Left lobe of liver (tissue), 2 donors: ENCODE measurements at regions not wholly inside any gene's neighbourhood (a gene's known extent, or its start where the extent isn't known, plus 50 kb on each side); places are given as distances from the start of the nearest gene placed in this dataset.

ENCODE experiments used
- ATAC-seq: fragments of 200-7000 bp; cut with Tn5 transposase; one replicate; pipeline ENCODE4 v1.9.1; 2020; ENCODE audit warnings: mild to moderate bottlenecking, moderate library complexity
- DNase-seq: peaks from one replicate; pipeline ENCODE4 v3.0.0-alpha.2; 2020; ENCODE audit warnings: low spot score
- donor health status: DM: no; HTN: no; CAD: no; lungs with moderate emphysema.
- donor health status: DM: no; HTN: yes; CAD: no.

DNA sequence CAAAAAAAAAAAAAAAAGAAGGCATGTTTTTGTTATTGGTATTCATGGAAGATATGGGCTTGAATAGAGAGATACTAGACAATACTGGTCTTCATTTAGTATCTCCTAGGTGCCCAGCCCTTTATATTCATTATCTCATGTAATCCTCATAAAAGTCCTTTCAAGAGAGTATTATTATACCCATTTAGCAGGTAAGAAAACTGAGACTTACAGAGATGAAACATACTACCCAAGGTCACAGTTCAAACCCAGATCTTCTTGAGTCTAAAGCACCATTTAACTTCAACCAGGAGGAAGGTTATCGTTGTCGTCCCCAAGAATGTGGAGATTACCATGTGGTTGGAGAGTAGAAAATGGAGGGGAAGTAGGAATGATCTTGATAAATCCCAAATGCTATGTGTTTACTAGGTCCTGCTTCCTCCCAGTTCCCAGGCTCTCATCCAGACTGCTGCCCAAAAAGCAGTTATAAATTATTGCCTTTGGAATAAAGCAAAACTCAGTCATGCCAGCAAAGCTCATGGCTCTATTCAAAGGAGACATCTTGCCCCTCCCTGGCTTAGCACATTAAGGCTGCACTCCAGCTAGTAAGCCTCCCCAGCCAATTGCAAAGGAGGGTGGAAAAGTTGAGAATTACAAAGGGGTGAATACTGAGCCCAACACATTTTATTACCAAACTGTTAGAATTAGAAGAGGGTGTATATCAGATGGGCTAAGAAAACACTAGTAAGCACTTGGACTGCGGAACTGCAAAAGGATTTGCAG is 163.9 kb downstream of the PIK3R1 start:
- ATAC-seq (no peak), DNase-seq (no peak)

DNA sequence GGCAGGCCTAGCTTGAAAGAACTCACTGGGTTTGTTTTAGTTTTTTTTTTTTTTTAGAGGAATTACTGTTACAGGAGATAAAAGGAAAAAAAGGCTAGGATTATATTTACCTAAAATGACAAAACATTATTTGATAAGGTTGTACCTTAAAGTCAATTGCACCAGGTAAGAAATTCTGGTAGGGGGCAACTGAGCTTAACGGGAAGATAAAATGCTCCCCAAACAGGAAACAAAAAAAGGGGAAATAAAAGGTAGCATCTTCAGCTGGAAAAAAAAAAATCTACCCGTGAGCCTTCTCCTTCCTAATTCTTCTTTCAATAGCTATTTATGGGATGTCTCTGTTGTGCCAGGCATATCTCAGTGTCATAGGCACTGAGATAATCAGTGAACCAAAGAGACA is 164.5 kb downstream of the PIK3R1 start:
- no peak for ATAC-seq
- DNase-seq, result no peak

DNA sequence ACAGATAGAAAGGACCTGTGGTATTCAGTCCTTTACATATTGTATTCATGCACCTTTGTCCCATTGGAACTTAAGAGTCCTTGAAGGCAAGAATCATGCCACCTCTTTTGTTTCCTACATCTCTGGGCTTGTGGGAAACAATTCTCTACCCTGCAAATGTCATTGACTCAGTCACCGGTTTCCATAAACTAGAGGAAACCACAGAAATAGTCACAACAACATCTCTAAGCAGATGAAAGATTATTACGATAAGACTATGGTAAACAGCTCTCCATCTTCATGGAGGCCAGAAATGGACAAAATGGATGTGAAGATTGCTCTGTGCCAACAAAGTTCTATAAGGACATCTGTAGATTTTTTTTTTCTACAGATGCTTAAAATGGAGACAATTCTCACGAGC is 165.5 kb downstream of the PIK3R1 start:
- ATAC-seq (no peak), DNase-seq (no peak)

DNA sequence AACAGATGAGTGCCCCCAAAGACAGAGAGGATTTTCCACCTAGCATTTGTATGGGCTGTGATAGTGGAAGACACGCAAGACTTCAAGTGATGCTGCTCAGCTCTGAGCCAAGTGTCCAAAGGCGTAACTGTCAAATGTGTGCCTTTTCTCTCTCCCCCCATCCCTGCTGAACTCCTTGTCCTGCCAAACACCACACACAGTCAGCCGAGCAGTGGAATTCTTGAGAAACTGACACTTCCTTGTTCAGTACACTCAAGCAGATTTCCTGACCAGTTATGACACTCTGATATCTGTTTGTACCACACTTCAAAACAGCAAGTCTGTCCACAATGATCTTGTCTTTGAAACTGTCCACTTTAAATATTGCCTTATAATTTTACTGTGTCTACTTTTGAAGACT is 166.4 kb downstream of the PIK3R1 start:
- DNase-seq (no peak), ATAC-seq (no peak)

DNA sequence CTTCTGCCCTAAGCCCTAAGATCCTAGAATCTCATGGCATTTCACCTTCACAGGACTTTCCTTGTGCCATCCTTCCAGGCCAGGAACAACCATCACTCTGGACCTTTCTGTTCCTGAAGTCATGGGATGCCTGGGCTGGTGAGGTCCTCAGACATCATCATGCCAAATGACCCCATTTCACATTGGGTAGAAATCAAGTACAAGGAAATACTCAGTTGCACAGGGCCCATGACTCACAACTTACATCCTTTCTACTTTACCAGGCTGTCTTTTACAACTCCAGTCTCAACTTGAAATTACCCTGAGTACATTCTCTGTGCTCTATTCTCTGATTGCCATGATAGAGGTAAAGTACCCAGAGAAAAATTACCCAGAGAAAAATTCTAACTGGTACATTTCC is 167.1 kb downstream of the PIK3R1 start:
- ATAC-seq (no peak), DNase-seq (no peak)

DNA sequence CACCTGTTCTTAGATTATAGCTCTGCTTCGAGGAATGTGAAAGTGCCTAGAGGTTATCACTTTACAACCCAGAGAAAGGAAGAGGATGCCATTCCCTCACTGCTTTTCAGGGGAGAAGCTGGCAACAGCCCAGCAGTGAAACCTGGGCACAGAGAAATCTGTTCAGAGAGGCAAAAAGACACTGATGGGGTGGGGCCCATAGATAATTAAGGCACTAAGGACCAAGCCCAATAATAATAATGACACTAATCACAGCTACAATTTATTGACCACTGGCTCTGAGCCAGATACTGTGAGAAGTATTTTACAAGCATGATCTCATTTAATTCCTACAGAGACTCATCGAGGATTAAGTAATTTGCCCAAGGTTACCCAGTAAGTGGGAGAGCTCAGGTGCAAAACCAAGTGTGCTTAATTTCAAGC is 168.3 kb downstream of the PIK3R1 start:
- DNase-seq, result no peak

DNA sequence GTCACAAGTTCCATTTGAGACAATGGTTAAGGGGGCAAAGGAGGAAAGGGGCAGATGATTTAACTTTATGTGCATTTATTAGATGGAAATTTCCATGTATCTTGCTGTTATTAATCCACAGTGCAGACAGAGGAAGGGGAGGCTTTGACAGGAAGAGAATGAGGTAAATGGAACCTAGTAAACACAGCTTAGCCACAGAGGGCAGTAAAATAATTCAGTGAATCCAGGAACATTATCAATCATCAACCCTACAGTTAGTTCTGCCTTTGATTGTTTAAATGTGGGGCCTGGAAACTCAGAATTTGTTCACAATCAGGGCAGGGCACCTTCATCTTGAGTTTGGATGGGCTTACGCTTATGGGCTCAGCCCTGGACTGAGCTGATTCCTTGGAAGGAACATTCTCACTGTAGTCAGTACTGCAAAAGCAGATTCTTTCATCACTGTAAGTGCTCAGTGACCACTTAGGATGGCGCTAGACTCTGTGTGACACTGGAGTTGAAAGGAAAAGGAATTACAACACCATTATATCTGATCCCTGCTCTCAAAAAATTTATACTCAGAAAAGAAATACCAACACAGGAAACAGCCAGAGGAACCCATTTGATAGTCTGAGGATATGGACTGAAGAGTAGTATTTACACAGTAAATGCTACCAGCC is 169.5 kb downstream of the PIK3R1 start:
- DNase-seq (no peak), ATAC-seq (no peak)

More for the DNA sequence above, 168.3 kb downstream of the PIK3R1 start:
- no peak for ATAC-seq

DNA sequence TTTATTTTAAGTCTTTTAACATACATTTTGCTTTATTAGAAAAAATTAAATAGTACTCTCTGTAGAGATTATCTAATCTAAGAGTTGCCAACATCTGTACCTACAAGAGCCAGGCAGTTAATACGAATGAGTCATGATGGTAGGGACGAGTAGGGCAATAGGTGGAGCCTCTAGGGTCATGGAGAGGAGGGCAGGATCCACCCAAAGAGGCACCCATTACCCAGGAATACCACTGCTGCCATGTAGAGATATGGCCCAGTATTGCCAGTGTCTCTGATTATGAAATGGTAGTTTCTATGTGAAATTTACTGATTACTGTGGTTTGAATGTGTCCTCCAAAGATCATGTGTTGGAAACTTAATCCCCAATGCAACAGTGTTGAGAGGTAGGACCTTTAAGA is 170.4 kb downstream of the PIK3R1 start:
- no peak for ATAC-seq
- DNase-seq, result no peak

DNA sequence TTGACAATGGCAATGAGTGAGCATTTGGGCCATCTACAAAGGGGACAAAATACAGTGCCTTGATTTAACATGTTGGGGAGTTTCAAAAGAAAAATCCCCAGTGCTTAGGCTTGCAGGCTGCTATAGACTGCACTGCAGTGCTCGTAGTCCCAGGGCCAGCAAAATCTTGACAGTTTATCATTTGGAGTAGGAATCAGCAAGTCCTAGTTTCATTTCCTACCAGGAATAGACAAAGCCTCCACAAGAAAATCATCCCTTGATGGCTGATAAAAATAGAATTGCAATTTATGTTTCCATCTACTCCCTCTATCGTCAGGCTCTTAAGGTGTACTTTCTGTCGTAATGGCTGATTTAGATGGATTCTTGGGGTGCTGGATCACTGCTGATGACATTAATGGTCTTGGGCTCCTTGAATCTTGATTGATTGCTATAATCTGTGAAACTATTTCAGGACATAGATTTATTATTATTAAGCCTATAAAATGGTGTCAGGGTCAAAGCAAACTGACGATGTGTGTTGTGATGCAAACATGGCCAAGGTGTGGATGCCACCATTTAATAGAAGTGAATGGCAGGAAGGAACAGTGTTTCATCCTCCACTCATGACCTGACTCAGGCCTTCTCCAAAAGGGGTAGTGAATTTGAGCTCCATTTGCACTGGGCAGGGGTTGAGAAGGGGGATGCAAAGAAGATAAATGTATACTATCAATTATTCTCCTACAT is 171.7 kb downstream of the PIK3R1 start:
- no peak for DNase-seq
- ATAC-seq, result no peak

DNA sequence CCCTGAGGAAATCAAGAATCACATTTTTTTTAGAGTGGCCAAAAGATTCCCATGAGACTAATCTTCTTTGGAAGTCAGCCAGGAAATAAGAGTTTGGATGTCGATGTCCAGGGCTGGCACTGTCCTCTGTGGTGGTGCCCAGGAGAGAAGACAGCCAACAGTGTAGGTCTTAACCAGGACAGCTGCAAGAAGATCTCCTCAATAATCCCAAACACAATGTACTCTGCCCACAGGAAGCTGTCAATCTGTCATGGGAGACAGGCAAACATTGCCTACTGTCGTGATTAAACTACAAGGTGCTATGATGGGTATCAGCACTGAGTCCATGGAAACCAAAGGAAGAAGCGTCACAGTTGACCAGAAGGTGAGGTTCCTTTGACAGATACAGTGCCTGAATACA is 174.1 kb downstream of the PIK3R1 start:
- ATAC-seq (no peak), DNase-seq (no peak)

DNA sequence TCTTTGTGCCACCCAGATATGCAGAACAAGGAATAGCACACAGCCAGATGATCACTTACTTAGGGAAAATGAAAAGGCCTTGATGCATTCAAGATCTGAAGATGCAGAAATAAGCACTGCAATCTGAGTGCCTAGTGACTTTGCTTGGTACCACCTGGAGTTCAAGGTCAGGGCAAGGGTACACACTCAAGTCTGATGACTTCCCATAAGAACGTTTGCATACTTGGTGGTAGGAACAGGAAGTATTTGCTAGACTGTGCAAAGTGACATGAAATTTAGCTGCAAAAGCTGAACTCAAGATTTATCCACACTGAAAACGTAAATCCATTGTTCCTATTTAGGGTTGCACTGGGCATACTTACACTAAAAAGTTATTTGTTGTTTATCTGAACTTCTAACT is 177.1 kb downstream of the PIK3R1 start:
- ATAC-seq, result no peak
- DNase-seq, result no peak

DNA sequence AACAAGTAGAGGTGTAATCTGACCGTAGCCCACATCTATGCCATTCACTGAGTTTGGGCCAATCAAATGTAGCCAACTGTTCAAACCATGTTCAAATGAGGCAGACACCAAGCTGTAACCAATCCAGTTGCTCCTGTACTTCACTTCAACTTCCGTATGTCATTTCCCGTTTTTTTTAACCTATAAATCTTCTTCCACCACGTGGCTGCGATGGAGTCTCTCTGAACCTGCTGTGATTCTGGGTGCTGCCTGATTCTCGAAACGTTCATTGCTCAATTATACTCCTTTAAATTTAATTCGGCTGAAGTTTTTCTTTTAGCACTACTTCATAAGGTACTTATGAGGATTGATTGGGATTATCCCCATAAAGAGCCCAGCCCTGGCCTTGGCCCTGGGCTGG is 179.7 kb downstream of the PIK3R1 start:
- no peak for ATAC-seq
- no peak for DNase-seq

DNA sequence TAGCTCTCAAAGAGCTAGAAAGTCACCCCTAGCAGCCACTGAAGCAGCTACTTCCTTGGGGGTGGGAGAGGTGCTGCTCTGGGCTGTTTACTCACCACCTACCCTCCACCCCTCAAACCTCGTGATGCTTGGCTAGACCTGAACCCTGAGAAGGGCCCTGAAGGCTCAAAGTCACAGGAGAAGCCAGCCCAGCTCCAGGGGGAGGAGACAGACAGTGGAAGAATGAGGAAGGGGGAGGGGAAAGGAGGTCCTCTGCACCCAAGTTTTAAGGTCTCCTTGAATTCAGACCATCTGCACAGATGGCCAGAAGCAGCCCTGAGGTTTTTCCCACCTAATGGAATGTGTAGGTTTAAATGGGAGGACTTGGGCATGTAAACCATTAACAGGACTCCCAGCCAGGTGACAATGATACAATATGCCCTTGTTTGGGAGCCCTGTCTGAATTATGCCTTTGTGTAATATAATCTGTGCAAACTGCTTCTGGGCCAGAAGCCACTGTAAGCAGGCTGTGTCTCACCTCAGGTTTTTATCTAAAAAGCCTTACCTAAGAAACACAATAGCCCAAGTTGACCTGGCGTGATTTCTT is 180.5 kb downstream of the PIK3R1 start:
- ATAC-seq (peak; percentile 27), DNase-seq (no peak)

DNA sequence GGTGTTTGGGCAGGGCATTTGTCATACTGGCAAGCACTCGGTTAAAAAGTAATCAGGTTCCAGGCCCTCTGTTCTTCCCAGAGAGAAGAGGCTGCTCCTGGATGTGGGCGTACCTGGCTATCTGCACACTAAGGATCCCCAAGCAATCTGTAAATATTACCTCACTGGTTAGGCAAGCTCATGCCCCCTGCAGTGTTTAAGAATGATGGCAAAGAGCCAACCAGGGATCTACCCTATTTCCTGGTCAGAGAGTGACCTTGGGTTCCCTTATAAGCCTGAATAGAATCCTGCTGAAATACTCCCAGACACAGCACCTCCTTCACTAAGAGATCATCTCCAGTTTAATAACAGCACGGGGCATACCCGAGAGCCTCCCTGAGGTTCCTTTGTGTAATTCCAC is 181.2 kb downstream of the PIK3R1 start:
- ATAC-seq (peak; percentile 61), DNase-seq (no peak)

DNA sequence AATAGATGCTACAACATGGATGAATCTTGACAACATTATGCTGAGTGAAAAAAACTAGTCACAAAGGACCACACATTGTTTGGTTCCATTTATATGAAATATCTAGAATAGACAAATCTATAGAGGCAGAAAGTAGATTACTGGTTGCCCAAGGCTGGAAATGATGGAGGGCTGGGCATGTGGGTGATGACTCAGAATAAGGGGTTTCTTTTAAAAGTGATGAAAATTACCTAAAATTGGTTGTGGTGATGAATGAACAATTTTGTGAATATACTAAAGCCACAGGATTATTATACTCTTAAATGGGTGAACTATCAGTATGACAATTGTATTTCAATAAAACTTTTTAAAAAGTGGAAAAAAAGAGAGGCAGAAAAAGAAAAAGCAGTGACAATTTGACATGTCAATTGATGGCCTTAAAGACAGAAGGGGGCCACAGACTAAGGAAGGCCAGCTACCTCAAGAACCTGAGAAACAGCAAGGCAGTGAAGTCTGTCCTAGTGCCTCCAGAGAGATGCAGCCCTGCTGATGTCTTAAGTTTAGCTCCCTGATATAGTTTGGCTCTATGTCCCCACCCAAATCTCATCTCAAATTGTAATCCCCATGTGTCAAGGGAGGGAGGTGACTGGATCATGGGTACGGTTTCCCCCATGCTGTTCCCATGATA is 182.7 kb downstream of the PIK3R1 start:
- DNase-seq, result no peak
- no peak for ATAC-seq

DNA sequence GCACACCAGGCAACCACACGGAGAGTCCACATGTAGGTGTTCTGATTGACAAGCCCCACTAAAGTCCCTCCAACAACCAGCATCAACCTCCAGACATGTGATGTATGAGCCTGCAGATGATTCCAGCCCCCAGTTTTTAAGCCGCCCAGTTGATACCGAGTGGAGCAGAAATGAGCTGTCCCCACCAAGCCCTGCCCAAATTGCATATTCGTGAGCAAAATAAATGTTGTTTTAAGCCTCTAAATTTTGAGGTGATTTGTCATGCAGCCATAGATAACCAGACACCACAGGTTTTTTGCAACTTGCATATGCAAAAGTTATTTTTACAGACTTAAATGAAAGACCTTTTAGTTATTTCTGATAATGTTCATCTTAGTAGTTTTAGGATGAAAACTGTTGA is 187.7 kb downstream of the PIK3R1 start:
- no peak for ATAC-seq
- no peak for DNase-seq

DNA sequence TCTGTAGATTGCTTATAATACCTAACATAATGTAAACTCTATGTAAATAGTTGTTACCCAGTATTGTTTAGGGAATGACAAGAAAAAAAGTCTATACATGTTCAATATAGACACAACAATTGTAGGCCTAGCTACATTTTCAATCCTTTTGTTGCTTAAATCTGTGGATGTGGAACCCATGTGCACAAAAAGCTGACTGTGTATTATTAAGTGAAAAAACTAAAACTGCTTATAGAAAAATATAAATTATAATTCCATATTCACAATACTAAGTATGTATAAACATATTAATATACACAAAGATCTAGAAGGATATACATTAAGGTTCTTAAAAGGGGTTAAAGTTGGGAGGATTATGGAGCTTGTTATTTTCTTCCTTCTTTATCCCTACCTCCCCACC is 188.7 kb downstream of the PIK3R1 start:
- DNase-seq, result no peak
- no peak for ATAC-seq

DNA sequence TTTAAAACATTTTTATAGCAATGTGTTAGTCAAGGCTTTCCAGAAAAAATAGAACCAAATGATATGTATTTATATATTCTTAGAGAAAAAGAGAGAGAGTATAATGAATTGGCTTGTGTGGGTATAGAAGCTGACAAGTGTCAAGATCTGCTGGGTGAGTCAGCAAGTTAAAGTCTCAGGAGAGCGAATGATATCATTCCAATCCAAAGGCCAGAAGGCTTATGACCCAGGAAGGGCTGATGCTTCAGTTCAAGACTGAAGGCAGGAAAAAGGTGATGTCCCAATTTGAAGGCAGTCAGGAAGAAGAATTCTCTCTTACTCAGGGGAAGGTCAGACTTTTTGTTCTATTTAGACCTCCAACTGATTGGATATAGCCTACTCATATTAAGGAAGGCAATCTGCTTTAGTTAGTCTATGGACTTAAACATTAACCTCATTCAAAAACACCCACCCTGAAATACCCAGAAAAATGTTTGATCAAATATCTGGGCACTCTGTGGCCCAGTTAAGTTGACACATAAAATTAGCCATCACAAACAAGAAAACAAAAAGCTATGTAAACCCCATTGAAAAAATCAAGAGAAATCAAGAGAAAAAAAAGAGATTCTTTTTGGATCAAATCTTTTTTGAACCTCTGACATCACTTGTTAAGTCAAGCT is 189.6 kb downstream of the PIK3R1 start:
- DNase-seq, result no peak
- no peak for ATAC-seq

DNA sequence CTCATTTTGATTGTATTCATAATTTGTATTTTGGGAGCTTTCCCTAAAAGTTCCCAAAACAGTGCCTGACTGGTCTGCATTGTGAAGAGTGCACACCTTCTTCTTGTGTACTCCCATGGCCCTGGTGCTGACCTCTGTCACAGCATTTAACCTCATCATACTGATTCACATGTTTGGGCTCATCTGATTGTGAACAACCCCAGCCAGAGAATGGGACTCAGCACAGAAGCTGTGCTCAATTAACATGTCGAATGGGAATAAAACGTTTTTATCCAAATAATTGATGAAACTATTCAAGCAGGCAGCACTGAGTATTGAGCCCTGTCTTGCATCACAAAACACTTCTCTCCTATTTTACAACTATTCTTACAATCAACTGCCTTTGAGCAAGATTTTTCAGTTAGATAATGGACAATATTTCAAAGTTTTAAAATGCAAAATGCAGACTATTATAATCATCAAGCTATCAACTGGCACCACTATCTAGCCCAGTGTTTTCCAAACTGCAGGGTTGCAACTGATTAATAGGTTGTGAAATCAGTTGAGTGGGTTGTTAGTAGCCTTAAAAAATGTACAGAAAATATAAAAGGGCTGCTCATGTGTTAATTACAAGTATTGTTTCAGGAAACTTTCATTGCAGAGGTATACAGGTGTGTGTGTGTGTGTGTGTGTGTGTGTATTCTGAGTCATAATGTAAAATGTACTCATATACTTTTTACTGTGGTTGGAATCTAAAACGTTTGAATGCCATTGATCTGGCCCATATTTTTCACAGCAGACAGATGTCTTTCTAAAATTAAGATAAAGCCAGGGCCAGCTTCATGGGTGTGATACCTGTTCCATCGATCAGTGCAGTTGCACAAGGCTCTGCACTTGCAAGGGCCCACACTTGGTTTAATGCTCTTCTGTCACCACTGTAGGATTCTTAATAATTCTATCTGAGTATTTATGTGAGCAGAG is 190.5 kb downstream of the PIK3R1 start:
- no peak for DNase-seq
- ATAC-seq, result no peak
